ENCODE measurements at regions not wholly inside any gene's neighbourhood (a gene's known extent, or its start where the extent isn't known, plus 50 kb on each side); places are given as distances from the start of the nearest gene placed in this dataset.

GRCh38 chr2:16302431-16303272 lies 362.3 kb downstream of the MYCN start:
- DNase-seq (ENCODE audit: low spot score) = no peak

- no peak for DNase-seq (ENCODE audit: low spot score)
Observed at GRCh38 chr2:16301961-16302360, 361.6 kb downstream of the MYCN start.

- no peak for DNase-seq (ENCODE audit: low spot score)
Observed at GRCh38 chr2:16298866-16299265, 358.5 kb downstream of the MYCN start.

GRCh38 chr2:16296331-16297250 lies 356.2 kb downstream of the MYCN start:
- no peak for DNase-seq (ENCODE audit: low spot score)

GRCh38 chr2:16296038-16296290 lies 355.6 kb downstream of the MYCN start:
- no peak for DNase-seq (ENCODE audit: low spot score)

GRCh38 chr2:16294791-16295190 lies 354.4 kb downstream of the MYCN start:
- no peak for DNase-seq (ENCODE audit: low spot score)

GRCh38 chr2:16293871-16294270 lies 353.5 kb downstream of the MYCN start:
- no peak for DNase-seq (ENCODE audit: low spot score)

GRCh38 chr2:16293398-16293797 lies 353.0 kb downstream of the MYCN start:
- peak; percentile 86 for DNase-seq (ENCODE audit: low spot score)

- no peak for DNase-seq (ENCODE audit: low spot score)
Observed at GRCh38 chr2:16291731-16292550, 351.6 kb downstream of the MYCN start.

- DNase-seq (ENCODE audit: low spot score) = no peak
Observed at GRCh38 chr2:16291226-16291625, 350.9 kb downstream of the MYCN start.

GRCh38 chr2:16290311-16291020 lies 350.1 kb downstream of the MYCN start:
- peak; percentile 45 for DNase-seq (ENCODE audit: low spot score)

GRCh38 chr2:16288371-16289112 lies 348.2 kb downstream of the MYCN start:
- no peak for DNase-seq (ENCODE audit: low spot score)

GRCh38 chr2:16287831-16288230 lies 347.5 kb downstream of the MYCN start:
- DNase-seq (ENCODE audit: low spot score) = no peak

GRCh38 chr2:16287281-16287680 lies 346.9 kb downstream of the MYCN start:
- no peak for DNase-seq (ENCODE audit: low spot score)

GRCh38 chr2:16285813-16286510 lies 345.6 kb downstream of the MYCN start:
- no peak for DNase-seq (ENCODE audit: low spot score)

GRCh38 chr2:16284941-16285625 lies 344.7 kb downstream of the MYCN start:
- peak; percentile 15 for DNase-seq (ENCODE audit: low spot score)

GRCh38 chr2:16283071-16283850 lies 342.9 kb downstream of the MYCN start:
- no peak for DNase-seq (ENCODE audit: low spot score)

- DNase-seq (ENCODE audit: low spot score) = no peak
Observed at GRCh38 chr2:16282511-16282910, 342.2 kb downstream of the MYCN start.
